HepG2 (cell line): ENCODE measurements at regions not wholly inside any gene's neighbourhood (a gene's known extent, or its start where the extent isn't known, plus 50 kb on each side); places are given as distances from the start of the nearest gene placed in this dataset.

Experiments used
- ATAC-seq: fragments of 200-7000 bp; cut with Tn5 transposase; 3 replicates; pipeline ENCODE4 v1.9.1; 2020; ENCODE audit warnings: mild to moderate bottlenecking, moderate library complexity
- BruUV-seq: library from RNA; stranded (reverse); fragments of 400-500 nt; replicated peaks from 2 replicates; lab custom pipeline; 2021; lab: Mats Ljungman, UMichigan
- CTCF ChIA-PET: fragments of 300-600 bp; formaldehyde crosslinking; extraction: SDS; loops from one replicate; lab custom pipeline; 2021; ENCODE audit warnings: low total read pairs, inconsistent platforms, low intra/inter-chr PET ratio; lab: Yijun Ruan, JAX
- POLR2A ChIA-PET: fragments of 350-600 bp; sonication (Branson Sonifier 250); formaldehyde crosslinking; loops from one replicate; lab custom pipeline; 2020; ENCODE audit warnings: antibody characterized with exemption, inconsistent platforms; lab: Yijun Ruan, JAX
- DNase-seq: peaks from one replicate; pipeline ENCODE4 v3.0.0-alpha.2; 2015; ENCODE audit warnings: low spot score
- FAIRE-seq: peaks from 3 replicates; lab custom pipeline; 2011; peaks lifted over from hg19 to GRCh38; lab: Jason Lieb, UNC
- H2AFZ ChIP-seq: one replicate; pipeline ENCODE4 v1.6.1; 2011; ENCODE audit warnings: low read length, inconsistent platforms
- H3K27ac ChIP-seq: fragments of 300-600 bp; 3 replicates; pipeline ENCODE4 v1.8.0; 2011; ENCODE audit warnings: mixed run types, mild to moderate bottlenecking, mixed read lengths, low read length, inconsistent platforms; ENCODE audit not compliant: insufficient read depth; ENCODE audit errors: extremely low read length
- H3K27me3 ChIP-seq, 2 experiments: fragments of 200-600 bp in 1 of 2; 2 replicates in 1 of 2; 3 replicates in 1 of 2; pipeline versions ENCODE4 v1.6.0 to v1.8.0; 2011; ENCODE audit warnings: low read length in 2 of 2, mild to moderate bottlenecking in 2 of 2, moderate library complexity in 2 of 2, inconsistent platforms in 1 of 2; ENCODE audit not compliant: insufficient read depth in 2 of 2, control insufficient read depth in 1 of 2
- H3K36me3 ChIP-seq, 2 experiments: fragments of 200-600 bp in 1 of 2; replicated peaks in 1 of 2; 2 replicates in 1 of 2; 3 replicates in 1 of 2; pipeline versions ENCODE4 v1.5.1 to v1.8.0; 2011; ENCODE audit warnings: low read length in 2 of 2, inconsistent platforms in 1 of 2; ENCODE audit not compliant: insufficient read depth in 2 of 2, control insufficient read depth in 1 of 2
- H3K4me1 ChIP-seq: 2 replicates; pipeline ENCODE4 v1.5.1; 2012; ENCODE audit warnings: low read length, inconsistent platforms; ENCODE audit not compliant: insufficient read depth
- H3K4me2 ChIP-seq: 2 replicates; pipeline ENCODE4 v1.6.0; 2011; ENCODE audit warnings: low read depth, low read length, inconsistent platforms
- H3K4me3 ChIP-seq, 3 experiments: fragments of 200-600 bp in 1 of 3; sonication (generic), shearing (Covaris generic) in 1 of 3; replicated peaks in 1 of 3; 2 replicates each; pipeline ENCODE4 v1.5.1; 2011 to 2016; ENCODE audit warnings: low read length in 3 of 3, inconsistent platforms in 2 of 3, low read depth in 2 of 3, mild to moderate bottlenecking in 2 of 3, control low read depth in 1 of 3, mixed read lengths in 1 of 3; ENCODE audit not compliant: insufficient read depth in 1 of 3
- H3K79me2 ChIP-seq: one replicate; pipeline ENCODE4 v1.6.1; 2011; ENCODE audit warnings: low read length, inconsistent platforms; ENCODE audit not compliant: insufficient read depth
- H3K9ac ChIP-seq: 2 replicates; pipeline ENCODE4 v1.6.0; 2011; ENCODE audit warnings: mild to moderate bottlenecking, low read depth, low read length, inconsistent platforms; ENCODE audit not compliant: insufficient read depth
- H3K9me3 ChIP-seq: 2 replicates; pipeline ENCODE4 v1.5.1; 2012; ENCODE audit warnings: mild to moderate bottlenecking, low read length
- H4K20me1 ChIP-seq: 2 replicates; pipeline ENCODE4 v1.6.0; 2011; ENCODE audit warnings: inconsistent platforms, mild to moderate bottlenecking, low read length, moderate library complexity; ENCODE audit not compliant: insufficient read depth
- CREBL2 ChIP-seq: sonication (generic); formaldehyde crosslinking; IDR thresholded peaks from 2 replicates; pipeline ENCODE4 v1.8.1; 2023; ENCODE audit warnings: missing genetic modification reagents, mild to moderate bottlenecking, borderline replicate concordance
- FOXA1 ChIP-seq, 2 experiments: fragments of 450-650 bp in 1 of 2; sonication (generic) in 1 of 2; formaldehyde crosslinking in 1 of 2; IDR thresholded peaks; 2 replicates each; pipeline versions ENCODE4 v1.4.0 to v1.6.1; 2016 to 2020; ENCODE audit warnings: missing genetic modification reagents in 1 of 2
- GABPA ChIP-seq, 2 experiments: IDR thresholded peaks; 2 replicates each; pipeline ENCODE4 v1.6.1; 2011 to 2016; ENCODE audit warnings: low read depth in 2 of 2, low read length in 1 of 2, missing biosample characterization in 1 of 2, missing genetic modification characterization in 1 of 2
- GPN1 ChIP-seq: sonication (generic); formaldehyde crosslinking; IDR thresholded peaks from 2 replicates; pipeline ENCODE4 v1.5.1; 2020; ENCODE audit warnings: missing genetic modification reagents, borderline replicate concordance
- KDM5A ChIP-seq: fragments of 200-600 bp; sonication (generic); IDR thresholded peaks from 2 replicates; pipeline ENCODE4 v1.7.0; 2018; ENCODE audit warnings: antibody characterized with exemption, mild to moderate bottlenecking, low read length, borderline replicate concordance
- NCOR1 ChIP-seq: fragments of 200-600 bp; sonication (generic); IDR thresholded peaks from 2 replicates; pipeline ENCODE4 v1.7.0; 2017; ENCODE audit warnings: antibody characterized with exemption, low read length, borderline replicate concordance
- NR2F1 ChIP-seq, 2 experiments: fragments of 450-650 bp in 1 of 2; formaldehyde crosslinking in 1 of 2; IDR thresholded peaks; 2 replicates each; pipeline versions ENCODE4 v1.5.0 to v1.6.1; 2016 to 2020; ENCODE audit warnings: mild to moderate bottlenecking in 1 of 2, missing compliant biosample characterization in 1 of 2, missing genetic modification reagents in 1 of 2, moderate library complexity in 1 of 2
- TCF7L2 ChIP-seq: IDR thresholded peaks from 2 replicates; pipeline ENCODE4 v1.6.1; 2011; ENCODE audit warnings: mild to moderate bottlenecking, low read depth, low read length, moderate library complexity
- ZBTB7A ChIP-seq: sonication (generic); formaldehyde crosslinking; IDR thresholded peaks from 2 replicates; pipeline ENCODE4 v1.8.0; 2022; ENCODE audit warnings: mild to moderate bottlenecking, missing genetic modification reagents
- ZNF180 ChIP-seq: sonication (generic); formaldehyde crosslinking; IDR thresholded peaks from 2 replicates; pipeline ENCODE4 v1.4.0; 2020; ENCODE audit warnings: low read depth, missing genetic modification reagents, borderline replicate concordance
- WGBS: methylation state at CpG from one replicate; pipeline ENCODE4 v1.1.6; 2017; ENCODE audit warnings: low lambda C conversion rate; 5-methylcytosine and 5-hydroxymethylcytosine counted together
- in situ Hi-C: cut with HindIII; loops from 2 replicates; pipeline ENCODE4 v1.10.0; 2017; ENCODE audit warnings: low pct_unique_long_range_greater_than_20kb; ENCODE audit not compliant: extremely low pct_ligation_motif_present
- intact Hi-C: fragments of 100-400 bp; cut with micrococcal nuclease; formaldehyde crosslinking; loops from one replicate; pipeline ENCODE4 v1.10.0; 2022; ENCODE audit not compliant: unreplicated experiment
- TF ChIP-seq, protein P1 (sequence below): sonication (generic); formaldehyde crosslinking; IDR thresholded peaks from one replicate; pipeline ENCODE4 v1.5.1; 2020; ENCODE audit warnings: mild to moderate bottlenecking, missing genetic modification reagents; ENCODE audit errors: not compliant biosample characterization

GRCh38 chr9:16025627-16026026 lies 472.8 kb downstream of the CCDC171 start:
- in situ Hi-C loops (no loop called here), intact Hi-C loops (no loop called here)
- FAIRE-seq (no peak), DNase-seq (no peak), ATAC-seq (no peak)
- no peak overlapping the region for H3K4me3 ChIP-seq
- POLR2A ChIA-PET, result no interaction called here
- no peaks in the 10 kb centered on the region for H3K27me3 ChIP-seq
- H3K4me2 ChIP-seq, result no peak overlapping the region
- no peak overlapping the region for H3K9ac ChIP-seq
- H3K36me3 ChIP-seq, result no peaks in the 10 kb centered on the region
- BruUV-seq, result no TSS peak
- no peak overlapping the region for H2AFZ ChIP-seq
- no peak overlapping the region for H3K27ac ChIP-seq
- H4K20me1 ChIP-seq, result no peaks in the 10 kb centered on the region
- WGBS, result 34% methylated on average over 2 of the region's 2 CpGs
- H3K9me3 ChIP-seq, result no peaks in the 10 kb centered on the region
- CTCF ChIA-PET, result no interaction called here
- no peaks in the 10 kb centered on the region for H3K79me2 ChIP-seq
- no peaks in the 10 kb centered on the region for H3K4me1 ChIP-seq
- TF ChIP-seq FOXA1 (IDR thresholded peaks at IDR 0.05) (no peak), FOXA1 (CRISPR knock-in tag; IDR thresholded peaks at IDR 0.05) (no peak), NCOR1 (no peak), GABPA (IDR thresholded peaks at IDR 0.05; ENCODE audit: low read depth, low read length) (no peak), GABPA (CRISPR knock-in tag; IDR thresholded peaks at IDR 0.05; ENCODE audit: low read depth) (no peak), CREBL2 (no peak), GPN1 (CRISPR knock-in tag) (no peak), ZNF180 (CRISPR knock-in tag) (no peak), TCF7L2 (no peak), KDM5A (no peak), NR2F1 (CRISPR knock-in tag; IDR thresholded peaks at IDR 0.05) (no peak), ZBTB7A (CRISPR knock-in tag) (no peak)
- TF ChIP-seq, protein P1, sequence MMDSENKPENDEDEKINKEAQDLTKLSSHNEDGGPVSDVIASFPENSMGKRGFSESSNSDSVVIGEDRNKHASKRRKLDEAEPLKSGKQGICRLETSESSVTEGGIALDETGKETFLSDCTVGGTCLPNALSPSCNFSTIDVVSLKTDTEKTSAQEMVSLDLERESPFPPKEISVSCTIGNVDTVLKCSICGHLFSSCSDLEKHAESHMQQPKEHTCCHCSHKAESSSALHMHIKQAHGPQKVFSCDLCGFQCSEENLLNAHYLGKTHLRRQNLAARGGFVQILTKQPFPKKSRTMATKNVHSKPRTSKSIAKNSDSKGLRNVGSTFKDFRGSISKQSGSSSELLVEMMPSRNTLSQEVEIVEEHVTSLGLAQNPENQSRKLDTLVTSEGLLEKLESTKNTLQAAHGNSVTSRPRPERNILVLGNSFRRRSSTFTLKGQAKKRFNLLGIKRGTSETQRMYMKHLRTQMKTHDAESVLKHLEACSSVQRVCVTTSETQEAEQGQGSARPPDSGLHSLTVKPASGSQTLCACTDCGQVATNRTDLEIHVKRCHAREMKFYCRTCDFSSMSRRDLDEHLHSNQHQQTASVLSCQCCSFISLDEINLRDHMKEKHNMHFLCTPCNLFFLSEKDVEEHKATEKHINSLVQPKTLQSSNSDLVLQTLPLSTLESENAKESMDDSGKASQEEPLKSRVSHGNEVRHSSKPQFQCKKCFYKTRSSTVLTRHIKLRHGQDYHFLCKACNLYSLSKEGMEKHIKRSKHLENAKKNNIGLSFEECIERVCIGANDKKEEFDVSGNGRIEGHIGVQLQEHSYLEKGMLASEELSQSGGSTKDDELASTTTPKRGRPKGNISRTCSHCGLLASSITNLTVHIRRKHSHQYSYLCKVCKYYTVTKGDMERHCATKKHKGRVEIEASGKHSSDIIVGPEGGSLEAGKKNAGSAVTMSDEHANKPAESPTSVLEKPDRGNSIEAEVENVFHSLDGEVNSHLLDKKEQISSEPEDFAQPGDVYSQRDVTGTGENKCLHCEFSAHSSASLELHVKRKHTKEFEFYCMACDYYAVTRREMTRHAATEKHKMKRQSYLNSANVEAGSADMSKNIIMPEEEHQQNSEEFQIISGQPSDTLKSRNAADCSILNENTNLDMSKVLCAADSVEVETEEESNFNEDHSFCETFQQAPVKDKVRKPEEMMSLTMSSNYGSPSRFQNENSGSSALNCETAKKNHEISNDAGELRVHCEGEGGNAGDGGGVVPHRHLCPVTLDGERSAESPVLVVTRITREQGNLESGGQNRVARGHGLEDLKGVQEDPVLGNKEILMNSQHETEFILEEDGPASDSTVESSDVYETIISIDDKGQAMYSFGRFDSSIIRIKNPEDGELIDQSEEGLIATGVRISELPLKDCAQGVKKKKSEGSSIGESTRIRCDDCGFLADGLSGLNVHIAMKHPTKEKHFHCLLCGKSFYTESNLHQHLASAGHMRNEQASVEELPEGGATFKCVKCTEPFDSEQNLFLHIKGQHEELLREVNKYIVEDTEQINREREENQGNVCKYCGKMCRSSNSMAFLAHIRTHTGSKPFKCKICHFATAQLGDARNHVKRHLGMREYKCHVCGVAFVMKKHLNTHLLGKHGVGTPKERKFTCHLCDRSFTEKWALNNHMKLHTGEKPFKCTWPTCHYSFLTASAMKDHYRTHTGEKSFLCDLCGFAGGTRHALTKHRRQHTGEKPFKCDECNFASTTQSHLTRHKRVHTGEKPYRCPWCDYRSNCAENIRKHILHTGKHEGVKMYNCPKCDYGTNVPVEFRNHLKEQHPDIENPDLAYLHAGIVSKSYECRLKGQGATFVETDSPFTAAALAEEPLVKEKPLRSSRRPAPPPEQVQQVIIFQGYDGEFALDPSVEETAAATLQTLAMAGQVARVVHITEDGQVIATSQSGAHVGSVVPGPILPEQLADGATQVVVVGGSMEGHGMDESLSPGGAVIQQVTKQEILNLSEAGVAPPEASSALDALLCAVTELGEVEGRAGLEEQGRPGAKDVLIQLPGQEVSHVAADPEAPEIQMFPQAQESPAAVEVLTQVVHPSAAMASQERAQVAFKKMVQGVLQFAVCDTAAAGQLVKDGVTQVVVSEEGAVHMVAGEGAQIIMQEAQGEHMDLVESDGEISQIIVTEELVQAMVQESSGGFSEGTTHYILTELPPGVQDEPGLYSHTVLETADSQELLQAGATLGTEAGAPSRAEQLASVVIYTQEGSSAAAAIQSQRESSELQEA (CRISPR knock-in tag), result no peak
